ENCODE measurements at regions not wholly inside any gene's neighbourhood (a gene's known extent, or its start where the extent isn't known, plus 50 kb on each side); places are given as distances from the start of the nearest gene placed in this dataset.

- H3K4me3 ChIP-seq (ENCODE audit: low read depth, low read length) = no peak overlapping the region
- DNase-seq (ENCODE audit: low read depth) = no peak
- TF ChIP-seq CTCF (IDR thresholded peaks at IDR 0.05; ENCODE audit: low read depth, low read length, missing control alignments) = no peak
These were observed 1314.7 kb downstream of the FSTL5 start for GRCh38 chr4:160848901-160849760.

- DNase-seq (ENCODE audit: low read depth) = no peak
- TF ChIP-seq CTCF (IDR thresholded peaks at IDR 0.05; ENCODE audit: low read depth, low read length, missing control alignments) = no peak
These were observed 1299.5 kb downstream of the FSTL5 start for GRCh38 chr4:160864253-160864652.

GRCh38 chr4:160869899-160870298 lies 1293.9 kb downstream of the FSTL5 start:
- no peak for TF ChIP-seq CTCF (IDR thresholded peaks at IDR 0.05; ENCODE audit: low read depth, low read length, missing control alignments)
- H3K4me3 ChIP-seq (ENCODE audit: low read depth, low read length) = no peak overlapping the region
- no peak for DNase-seq (ENCODE audit: low read depth)

More at GRCh38 chr4:160864253-160864652, 1299.5 kb downstream of the FSTL5 start:
- no peak overlapping the region for H3K4me3 ChIP-seq (ENCODE audit: low read depth, low read length)

GRCh38 chr4:160872491-160872890 lies 1291.3 kb downstream of the FSTL5 start:
- no peak for DNase-seq (ENCODE audit: low read depth)
- TF ChIP-seq CTCF (IDR thresholded peaks at IDR 0.05; ENCODE audit: low read depth, low read length, missing control alignments) = no peak
- no peak overlapping the region for H3K4me3 ChIP-seq (ENCODE audit: low read depth, low read length)

- H3K4me3 ChIP-seq (ENCODE audit: low read depth, low read length) = no peak overlapping the region
- DNase-seq (ENCODE audit: low read depth) = no peak
- TF ChIP-seq CTCF (IDR thresholded peaks at IDR 0.05; ENCODE audit: low read depth, low read length, missing control alignments) = no peak
These were observed 1286.6 kb downstream of the FSTL5 start for GRCh38 chr4:160877087-160877790.

- DNase-seq (ENCODE audit: low read depth) = no peak
- no peak overlapping the region for H3K4me3 ChIP-seq (ENCODE audit: low read depth, low read length)
- no peak for TF ChIP-seq CTCF (IDR thresholded peaks at IDR 0.05; ENCODE audit: low read depth, low read length, missing control alignments)
These were observed 1283.6 kb downstream of the FSTL5 start for GRCh38 chr4:160880180-160880579.
